Naive B cell (primary cell): ENCODE measurements at regions not wholly inside any gene's neighbourhood (a gene's known extent, or its start where the extent isn't known, plus 50 kb on each side); places are given as distances from the start of the nearest gene placed in this dataset.

ENCODE experiments used
- ATAC-seq, 2 donors: fragments of 150-1000 bp; cut with Tn5 transposase; 2 replicates each; pipeline ENCODE4 v1.10.0; 2021; ENCODE audit warnings: low read depth in 2 of 2, mild to moderate bottlenecking in 2 of 2, moderate library complexity in 2 of 2
- DNase-seq: peaks from one replicate; pipeline ENCODE4 v3.0.0; 2022
- H3K27ac Mint-ChIP-seq, 6 donors: one replicate each; pipeline ENCODE4 v1.8.0; 2020 to 2022; ENCODE audit warnings: mild to moderate bottlenecking in 6 of 6, mixed read lengths in 6 of 6, moderate library complexity in 5 of 6, inconsistent platforms in 2 of 6
- H3K27me3 Mint-ChIP-seq, 3 donors: one replicate each; pipeline ENCODE4 v1.8.0; 2021 to 2022; ENCODE audit warnings: mixed read lengths in 3 of 3, mild to moderate bottlenecking in 1 of 3
- H3K36me3 Mint-ChIP-seq, 2 donors: one replicate each; pipeline ENCODE4 v1.8.0; 2020 to 2022; ENCODE audit warnings: mixed read lengths in 2 of 2, inconsistent platforms in 1 of 2, mild to moderate bottlenecking in 1 of 2
- H3K4me1 Mint-ChIP-seq, 3 donors: one replicate each; pipeline ENCODE4 v1.8.0; 2020 to 2022; ENCODE audit warnings: mixed read lengths in 3 of 3, inconsistent platforms in 1 of 3, mild to moderate bottlenecking in 1 of 3, moderate library complexity in 1 of 3
- H3K4me3 Mint-ChIP-seq, 8 donors: one replicate each; pipeline ENCODE4 v1.8.0; 2020 to 2022; ENCODE audit warnings: mild to moderate bottlenecking in 8 of 8, mixed read lengths in 8 of 8, moderate library complexity in 8 of 8, inconsistent platforms in 2 of 8
- H3K9me3 Mint-ChIP-seq, 7 donors: one replicate each; pipeline ENCODE4 v1.8.0; 2020 to 2022; ENCODE audit warnings: mixed read lengths in 7 of 7, mild to moderate bottlenecking in 5 of 7, inconsistent platforms in 2 of 7, moderate library complexity in 1 of 7

GRCh38 chr15:31259562-31260252 is 66.9 kb upstream of the KLF13 start:
- no peak for ATAC-seq
- Mint-ChIP-seq H3K9me3 (peaks cover 0 to 4% (median 0%) of the 10 kb centered on the region in 7 donors), H3K27ac (peak overlapping the region in 3 of 6 donors; percentile 39 to 86 (median 60)), H3K36me3 (no peaks in the 10 kb centered on the region), H3K27me3 (no peaks in the 10 kb centered on the region), H3K4me1 (peaks cover 70 to 78% (median 77%) of the 10 kb centered on the region in 3 donors), H3K4me3 (peak overlapping the region in 1 of 8 donors; percentile 52)
- no peak for DNase-seq

GRCh38 chr15:31260646-31261265 is 65.9 kb upstream of the KLF13 start:
- Mint-ChIP-seq H3K4me3 (no peak overlapping the region), H3K4me1 (peaks cover 71 to 77% (median 76%) of the 10 kb centered on the region in 3 donors), H3K27me3 (no peaks in the 10 kb centered on the region), H3K9me3 (peaks cover 0 to 4% (median 0%) of the 10 kb centered on the region in 7 donors), H3K27ac (peak overlapping the region in 2 of 6 donors; percentile 33 to 60), H3K36me3 (no peaks in the 10 kb centered on the region)
- no peak for DNase-seq
- ATAC-seq: no peak

DNA sequence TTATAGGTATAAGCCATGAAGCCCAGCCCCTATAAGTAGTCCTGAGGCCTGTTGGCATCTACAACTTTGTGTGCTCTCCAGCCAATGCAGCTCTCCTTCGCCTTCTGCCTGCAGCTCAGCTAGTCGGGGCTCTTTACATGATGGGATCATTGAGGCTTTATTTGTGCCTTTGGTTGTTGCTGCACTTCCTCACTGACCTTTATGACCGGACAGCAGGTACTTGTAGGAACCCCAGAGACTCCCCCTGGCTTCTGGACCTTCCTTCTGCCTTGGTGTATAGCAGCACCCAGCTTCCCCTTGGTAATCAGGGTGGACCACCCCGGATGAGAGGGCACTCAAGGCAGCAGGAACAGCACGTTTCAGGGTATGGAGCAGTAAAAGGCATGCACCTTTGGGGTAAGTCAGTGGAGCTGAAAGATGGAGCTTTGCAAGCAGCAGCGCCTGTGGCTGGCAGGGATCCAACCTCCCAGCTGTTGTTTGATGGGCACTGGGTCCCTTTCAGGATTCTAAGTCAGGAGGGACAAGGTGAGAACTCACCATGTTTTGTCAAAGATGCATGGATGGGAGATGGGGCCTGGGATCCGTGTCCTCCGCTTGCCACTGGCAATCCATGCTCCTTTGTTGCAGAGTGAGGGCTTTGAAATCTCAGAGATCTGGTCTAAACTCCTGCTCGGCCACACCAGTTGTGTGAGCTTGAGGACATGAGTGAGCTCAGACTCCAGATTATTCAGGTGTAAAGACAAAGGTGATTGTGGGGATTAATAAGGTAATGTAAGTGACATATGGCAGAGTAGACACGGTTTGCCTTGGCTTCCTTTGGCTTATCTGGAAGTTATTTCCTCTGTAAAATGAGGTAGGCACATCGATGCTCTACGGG is 65.1 kb upstream of the KLF13 start:
- ATAC-seq: no peak
- H3K9me3 Mint-ChIP-seq: peaks cover 0 to 4% (median 0%) of the 10 kb centered on the region in 7 donors
- H3K4me3 Mint-ChIP-seq: peak overlapping the region in 4 of 8 donors; percentile 12 to 49 (median 26)
- no peak for DNase-seq
- H3K27me3 Mint-ChIP-seq: no peaks in the 10 kb centered on the region
- peak overlapping the region in 2 of 6 donors; percentile 38 to 50 for H3K27ac Mint-ChIP-seq
- H3K36me3 Mint-ChIP-seq: no peaks in the 10 kb centered on the region
- peaks cover 70 to 77% (median 76%) of the 10 kb centered on the region in 3 donors for H3K4me1 Mint-ChIP-seq

- Mint-ChIP-seq H3K4me1 (peaks cover 72 to 77% (median 76%) of the 10 kb centered on the region in 3 donors), H3K27ac (peak overlapping the region in 1 of 6 donors; percentile 38), H3K36me3 (no peaks in the 10 kb centered on the region), H3K27me3 (no peaks in the 10 kb centered on the region), H3K9me3 (peaks cover 0 to 4% (median 0%) of the 10 kb centered on the region in 7 donors), H3K4me3 (peak overlapping the region in 3 of 8 donors; percentile 12 to 26 (median 17))
- ATAC-seq (no peak), DNase-seq (no peak)
Observed at GRCh38 chr15:31262143-31262530, 64.5 kb upstream of the KLF13 start.

DNA sequence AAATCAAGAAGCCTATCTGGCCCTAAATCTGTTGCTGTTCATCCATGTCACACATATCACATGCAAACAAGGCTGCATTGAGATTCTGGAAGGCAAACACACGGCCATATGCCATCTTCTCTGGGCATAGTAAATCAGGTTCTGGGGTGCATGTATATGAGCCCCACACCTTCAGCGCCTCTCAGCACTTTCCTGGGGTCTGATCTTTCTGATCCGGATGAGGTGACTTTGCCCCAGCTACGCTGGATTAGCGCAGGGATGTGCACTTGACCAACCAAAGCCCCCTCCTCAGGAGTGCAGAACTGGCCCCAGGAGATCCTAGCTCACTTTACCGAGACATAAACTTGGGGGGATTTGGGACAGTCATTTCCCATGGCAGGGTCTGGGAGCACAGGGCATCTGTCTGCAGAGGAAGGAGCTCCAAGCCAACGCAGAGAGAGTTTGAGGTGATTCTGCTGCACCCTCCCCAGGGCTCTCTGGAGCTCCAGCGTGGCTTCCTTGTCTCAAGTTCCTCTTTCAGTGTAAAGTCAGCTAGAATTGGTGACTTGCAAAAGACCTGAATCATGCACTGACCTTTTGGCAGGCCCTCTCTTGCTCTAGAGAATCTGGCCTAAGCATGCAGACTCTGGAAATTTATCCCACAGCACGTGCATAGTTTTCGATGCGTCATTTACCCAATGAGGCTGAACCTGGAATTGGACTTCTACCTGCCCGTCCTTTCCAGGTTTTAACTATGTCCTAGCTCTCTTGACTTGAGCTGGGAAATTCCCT is 63.5 kb upstream of the KLF13 start:
- Mint-ChIP-seq H3K9me3 (peaks cover 0 to under 1% (median 0%) of the 10 kb centered on the region in 7 donors), H3K36me3 (no peaks in the 10 kb centered on the region), H3K27ac (peak overlapping the region; percentile 47 to 97 (median 94)), H3K4me3 (peak overlapping the region; percentile 19 to 88 (median 82)), H3K4me1 (peaks cover 78 to 83% (median 82%) of the 10 kb centered on the region in 3 donors), H3K27me3 (no peaks in the 10 kb centered on the region)
- peak; percentile 69 for DNase-seq
- peak; percentile 51 to 53 for ATAC-seq

DNA sequence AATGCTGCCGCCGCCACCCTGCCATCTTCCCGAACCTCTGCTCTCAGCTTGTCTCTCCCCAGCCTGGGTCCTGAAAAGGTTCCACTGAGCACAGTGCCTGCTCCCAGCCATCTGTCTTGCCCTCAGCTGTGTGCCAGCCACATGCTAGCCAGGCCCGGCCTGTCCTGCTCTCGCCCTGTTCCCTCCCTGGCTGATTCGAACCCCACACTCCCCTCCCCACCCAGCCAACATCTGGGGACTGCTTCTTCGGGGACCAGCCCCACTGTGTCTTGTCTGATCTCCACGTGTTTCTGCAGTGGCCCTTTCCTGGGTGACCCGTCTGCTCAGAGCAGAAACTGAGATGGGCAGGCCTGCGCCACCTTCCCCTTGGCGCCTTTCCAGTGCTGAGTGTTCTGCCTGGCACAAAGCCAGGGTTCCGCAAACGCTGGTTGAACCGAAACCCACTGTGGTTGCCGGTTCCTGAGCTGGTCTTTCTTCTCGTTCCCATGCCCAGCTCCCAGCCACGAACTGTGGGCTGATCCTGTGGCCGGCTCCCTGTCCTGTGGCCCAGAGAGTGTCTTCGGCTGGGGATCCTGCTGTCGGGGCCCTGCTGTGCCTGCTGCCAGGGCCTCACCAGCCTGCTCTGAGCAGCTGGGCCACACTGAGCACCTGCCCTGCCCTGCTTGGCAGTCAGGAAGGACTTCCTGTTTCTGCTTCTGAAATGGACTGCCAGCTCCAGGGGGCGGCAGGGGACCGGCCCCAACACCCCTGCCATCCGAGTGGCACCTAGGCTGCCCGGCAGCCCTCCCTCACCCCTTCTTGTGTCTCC is 62.7 kb upstream of the KLF13 start:
- DNase-seq: peak; percentile 85
- Mint-ChIP-seq H3K4me1 (peaks cover 79 to 89% (median 83%) of the 10 kb centered on the region in 3 donors), H3K9me3 (no peaks in the 10 kb centered on the region), H3K27ac (peak overlapping the region; percentile 79 to 97 (median 96)), H3K27me3 (no peaks in the 10 kb centered on the region), H3K4me3 (peak overlapping the region; percentile 42 to 88 (median 82)), H3K36me3 (no peaks in the 10 kb centered on the region)
- ATAC-seq: peak; percentile 50 to 58

GRCh38 chr15:31264559-31265089 is 62.0 kb upstream of the KLF13 start:
- peak overlapping the region; percentile 40 to 88 (median 76) for H3K4me3 Mint-ChIP-seq
- H3K9me3 Mint-ChIP-seq: no peaks in the 10 kb centered on the region
- H3K27me3 Mint-ChIP-seq: no peaks in the 10 kb centered on the region
- DNase-seq: no peak
- ATAC-seq: no peak
- peak overlapping the region; percentile 79 to 97 (median 96) for H3K27ac Mint-ChIP-seq
- H3K36me3 Mint-ChIP-seq: no peaks in the 10 kb centered on the region
- peaks cover 77 to 82% (median 82%) of the 10 kb centered on the region in 3 donors for H3K4me1 Mint-ChIP-seq

DNA sequence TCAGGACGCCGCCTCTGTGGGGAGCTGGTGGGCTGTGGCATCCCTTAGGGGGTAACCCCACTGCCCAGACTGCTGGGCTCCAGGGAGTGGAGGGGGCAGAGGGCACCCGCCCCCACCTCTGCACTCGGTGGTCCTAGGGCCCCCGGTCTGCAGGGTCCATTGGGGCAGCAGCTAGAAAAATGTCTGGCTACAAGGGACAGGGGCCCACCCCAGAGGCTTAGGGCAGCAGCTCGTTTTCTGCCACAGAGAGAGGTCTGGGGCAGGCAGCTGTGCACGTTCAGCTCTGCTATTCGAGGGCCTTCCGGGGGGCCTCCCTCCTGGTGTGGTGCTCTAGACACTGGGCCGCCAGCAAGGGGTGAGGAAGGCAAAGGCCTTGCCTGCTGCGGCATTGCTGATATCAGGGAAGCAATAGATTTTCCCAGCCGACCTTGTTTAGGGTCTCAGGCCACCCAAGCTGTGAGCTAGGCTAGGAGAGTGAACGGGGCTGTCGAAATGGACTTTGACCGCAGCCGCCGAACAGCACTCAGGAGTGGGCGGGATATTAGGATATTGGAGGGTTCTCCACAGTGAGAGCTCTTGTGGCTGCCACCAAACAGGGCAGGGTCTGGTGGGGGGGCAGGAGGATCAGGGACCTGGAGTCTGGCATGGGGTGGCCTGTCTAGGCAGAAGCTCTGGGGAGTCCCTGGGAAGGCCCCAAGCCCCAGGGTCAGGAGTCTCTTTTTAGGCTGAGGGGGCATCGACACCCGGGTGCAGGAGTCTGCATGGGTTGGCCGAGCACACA is 61.4 kb upstream of the KLF13 start:
- H3K4me3 Mint-ChIP-seq: peak overlapping the region in 7 of 8 donors; percentile 33 to 91 (median 80)
- no peaks in the 10 kb centered on the region for H3K27me3 Mint-ChIP-seq
- H3K4me1 Mint-ChIP-seq: peaks cover 82 to 86% (median 86%) of the 10 kb centered on the region in 3 donors
- H3K36me3 Mint-ChIP-seq: no peaks in the 10 kb centered on the region
- H3K27ac Mint-ChIP-seq: peak overlapping the region; percentile 91 to 98 (median 96)
- peak; percentile 25 for DNase-seq
- no peaks in the 10 kb centered on the region for H3K9me3 Mint-ChIP-seq
- ATAC-seq: no peak

DNA sequence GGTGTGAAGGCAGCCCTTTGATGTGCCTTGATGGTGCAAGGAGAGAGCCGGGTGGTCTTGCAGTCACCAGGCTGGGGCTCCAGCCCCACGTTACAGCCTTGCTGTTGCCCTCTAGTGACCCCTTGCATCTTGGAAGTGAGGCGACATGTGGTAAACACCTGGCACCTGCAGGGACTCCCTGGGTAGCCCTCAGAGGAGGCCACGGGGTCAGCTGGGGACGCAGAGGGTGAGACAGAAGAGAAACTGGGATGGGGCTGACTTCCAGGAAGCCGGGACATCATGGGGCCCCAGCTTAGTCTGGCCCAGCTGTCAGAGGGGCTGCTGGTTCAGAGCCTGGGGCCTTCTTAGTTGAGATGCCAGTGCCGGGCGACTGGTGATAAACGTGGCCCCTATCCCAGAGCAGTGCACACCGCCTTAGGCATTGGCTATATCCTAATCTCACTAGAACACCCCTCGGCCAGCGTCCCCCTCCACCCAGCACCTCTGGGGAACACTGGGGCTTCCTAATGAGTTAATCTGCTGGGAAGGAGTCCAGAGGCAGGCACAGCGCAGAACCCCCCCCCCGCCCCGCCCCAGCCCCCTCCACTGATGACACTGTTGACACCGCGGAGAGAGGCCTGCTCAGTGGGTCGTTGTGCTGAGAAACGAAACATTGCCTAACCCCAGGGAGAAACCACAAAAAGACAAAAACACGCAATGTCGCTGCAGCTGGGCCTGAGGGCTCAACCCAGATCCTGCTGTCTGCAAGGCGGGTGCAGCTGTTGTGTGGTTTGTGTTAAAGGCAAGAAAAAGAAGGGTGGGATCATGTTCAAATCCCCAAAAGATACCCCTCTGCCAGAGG is 60.5 kb upstream of the KLF13 start:
- H3K27ac Mint-ChIP-seq: peak overlapping the region; percentile 91 to 98 (median 95)
- H3K27me3 Mint-ChIP-seq: no peaks in the 10 kb centered on the region
- DNase-seq (peak; percentile 78), ATAC-seq (peak; percentile 72)
- H3K36me3 Mint-ChIP-seq: no peaks in the 10 kb centered on the region
- peak overlapping the region; percentile 33 to 91 (median 82) for H3K4me3 Mint-ChIP-seq
- no peaks in the 10 kb centered on the region for H3K9me3 Mint-ChIP-seq
- peaks cover 79 to 88% (median 88%) of the 10 kb centered on the region in 3 donors for H3K4me1 Mint-ChIP-seq

DNA sequence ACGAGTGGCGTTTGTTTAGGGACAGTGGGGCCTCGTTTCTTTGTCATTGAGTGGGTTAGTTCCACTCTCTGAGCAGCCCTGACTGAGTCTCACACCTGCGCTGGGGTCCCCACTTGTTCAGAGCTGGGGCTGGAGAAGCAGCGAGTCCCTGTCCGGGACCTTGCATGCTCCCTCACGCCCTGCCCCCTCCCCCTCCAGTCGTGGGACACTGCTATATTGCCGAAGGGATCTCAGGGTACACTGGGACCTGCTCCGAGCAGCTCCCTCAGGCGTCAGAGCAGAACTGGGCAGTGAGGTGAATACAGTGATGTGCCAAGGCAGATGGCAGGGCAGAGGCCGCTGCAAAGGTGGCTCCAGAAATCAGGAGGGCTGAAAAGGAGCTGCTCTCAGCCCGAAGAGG is 59.9 kb upstream of the KLF13 start:
- Mint-ChIP-seq H3K4me1 (peaks cover 74 to 82% (median 82%) of the 10 kb centered on the region in 3 donors), H3K36me3 (no peaks in the 10 kb centered on the region), H3K27ac (peak overlapping the region; percentile 91 to 97 (median 94)), H3K27me3 (no peaks in the 10 kb centered on the region), H3K4me3 (peak overlapping the region; percentile 33 to 91 (median 77)), H3K9me3 (no peaks in the 10 kb centered on the region)
- peak; percentile 9 to 16 for ATAC-seq
- DNase-seq: no peak
